VCaP (cell line): ENCODE measurements at regions not wholly inside any gene's neighbourhood (a gene's known extent, or its start where the extent isn't known, plus 50 kb on each side); places are given as distances from the start of the nearest gene placed in this dataset.

Experiments
- H3K27ac ChIP-seq: fragments of 450-650 bp; 2 replicates; pipeline ENCODE4 v1.5.1; 2017
- TF ChIP-seq, protein P1 (sequence below): fragments of 450-650 bp; conservative IDR thresholded peaks from 2 replicates; pipeline ENCODE4 v1.5.1; 2017; ENCODE audit warnings: mild to moderate bottlenecking, moderate library complexity

DNA sequence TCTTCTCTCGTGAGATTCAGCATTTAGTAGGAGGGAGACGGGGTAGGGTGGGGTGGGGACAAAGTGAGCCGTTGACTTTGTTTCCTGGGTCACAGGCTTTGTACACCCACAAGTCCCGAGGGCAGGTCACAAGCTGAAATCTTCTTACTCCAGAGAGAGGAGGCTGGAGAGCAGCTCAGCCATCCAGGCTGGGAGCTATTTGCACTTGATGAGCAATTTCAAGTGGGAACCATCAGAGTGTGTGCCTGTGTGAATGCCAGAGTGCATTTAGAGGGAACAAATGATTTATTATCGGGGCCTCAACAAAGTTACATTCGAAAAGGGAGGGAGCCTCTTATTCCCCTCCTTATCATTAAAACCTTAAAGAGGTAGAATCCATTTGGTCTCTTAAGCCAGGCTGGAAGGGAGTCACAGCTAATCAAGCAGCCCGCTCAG lies 155.7 kb upstream of the JARID2 start:
- peak overlapping the region; percentile 29 for H3K27ac ChIP-seq
- TF ChIP-seq, protein P1, sequence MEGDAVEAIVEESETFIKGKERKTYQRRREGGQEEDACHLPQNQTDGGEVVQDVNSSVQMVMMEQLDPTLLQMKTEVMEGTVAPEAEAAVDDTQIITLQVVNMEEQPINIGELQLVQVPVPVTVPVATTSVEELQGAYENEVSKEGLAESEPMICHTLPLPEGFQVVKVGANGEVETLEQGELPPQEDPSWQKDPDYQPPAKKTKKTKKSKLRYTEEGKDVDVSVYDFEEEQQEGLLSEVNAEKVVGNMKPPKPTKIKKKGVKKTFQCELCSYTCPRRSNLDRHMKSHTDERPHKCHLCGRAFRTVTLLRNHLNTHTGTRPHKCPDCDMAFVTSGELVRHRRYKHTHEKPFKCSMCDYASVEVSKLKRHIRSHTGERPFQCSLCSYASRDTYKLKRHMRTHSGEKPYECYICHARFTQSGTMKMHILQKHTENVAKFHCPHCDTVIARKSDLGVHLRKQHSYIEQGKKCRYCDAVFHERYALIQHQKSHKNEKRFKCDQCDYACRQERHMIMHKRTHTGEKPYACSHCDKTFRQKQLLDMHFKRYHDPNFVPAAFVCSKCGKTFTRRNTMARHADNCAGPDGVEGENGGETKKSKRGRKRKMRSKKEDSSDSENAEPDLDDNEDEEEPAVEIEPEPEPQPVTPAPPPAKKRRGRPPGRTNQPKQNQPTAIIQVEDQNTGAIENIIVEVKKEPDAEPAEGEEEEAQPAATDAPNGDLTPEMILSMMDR = no peak

DNA sequence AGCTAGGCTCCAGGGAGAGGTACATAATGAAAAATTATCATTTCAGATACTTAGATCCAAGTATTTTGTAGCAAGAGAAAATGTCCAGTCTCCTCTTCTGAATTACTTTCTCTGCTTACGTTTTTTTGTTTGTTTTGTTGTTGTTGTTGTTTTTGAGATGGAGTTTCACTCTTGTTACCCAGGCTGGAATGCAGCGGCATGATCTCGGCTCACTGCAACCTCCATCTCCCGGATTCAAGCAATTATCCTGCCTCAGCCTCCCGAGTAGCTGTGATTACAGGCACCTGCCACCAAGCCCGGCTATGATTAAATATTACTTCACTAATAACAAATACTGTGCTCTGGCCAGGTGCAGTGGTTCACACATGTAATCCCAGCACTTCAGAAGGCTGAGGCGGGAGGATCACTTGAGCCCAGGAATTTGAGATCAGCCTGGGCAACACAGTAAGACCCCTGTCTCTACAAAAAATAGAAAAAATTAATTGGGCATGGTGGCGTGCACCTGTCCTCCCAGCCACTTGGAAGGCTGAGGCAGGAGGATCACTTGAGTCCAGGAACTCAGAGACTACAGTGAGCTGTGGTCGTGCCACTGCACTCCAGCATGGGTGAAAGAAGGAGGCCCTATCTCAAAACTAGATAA lies 155.0 kb upstream of the JARID2 start:
- TF ChIP-seq, protein P1 = no peak
- no peak overlapping the region for H3K27ac ChIP-seq

DNA sequence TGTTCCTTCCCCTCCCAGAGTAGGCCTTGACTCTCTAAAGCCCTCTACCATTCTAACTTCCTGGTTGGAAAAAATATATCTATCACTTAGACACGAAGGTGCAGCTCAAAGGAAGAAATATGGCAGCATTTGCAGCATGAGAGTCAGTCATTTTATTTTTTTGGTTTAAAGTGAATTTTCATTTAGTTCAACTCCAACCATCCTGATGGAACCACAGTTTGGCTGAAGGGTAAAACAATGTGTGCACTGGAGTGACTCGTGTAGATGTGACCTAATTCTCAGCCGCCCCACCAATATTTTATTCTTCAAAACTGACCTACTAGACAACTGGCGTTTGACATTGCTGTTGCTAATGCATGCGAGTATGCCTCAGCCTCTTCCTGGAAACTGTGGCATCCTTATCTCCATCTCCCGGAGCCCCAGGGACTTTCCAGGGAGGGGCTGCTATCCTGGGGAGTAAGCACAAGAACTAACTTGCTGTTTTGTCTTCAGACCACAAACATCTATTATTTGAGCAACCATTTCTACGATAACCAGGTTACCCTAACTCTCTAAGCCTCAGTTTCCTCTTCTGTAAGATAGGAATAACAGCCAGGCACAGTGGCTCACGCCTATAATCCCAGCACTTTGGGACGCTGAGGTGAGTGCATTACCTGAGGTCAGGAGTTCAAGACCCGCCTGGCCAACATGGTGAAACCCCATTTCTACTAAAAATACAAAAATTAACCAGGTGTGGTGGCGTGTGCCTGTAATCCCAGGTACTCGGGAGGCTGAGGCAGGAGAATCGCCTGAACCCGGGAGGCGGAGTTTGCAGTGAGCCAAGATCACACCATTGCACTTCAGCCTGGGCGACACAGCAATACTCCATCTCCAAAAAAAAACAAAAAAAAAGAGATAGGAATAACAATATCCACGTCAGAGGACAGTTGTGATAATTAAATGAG lies 148.7 kb upstream of the JARID2 start:
- TF ChIP-seq, protein P1 = no peak

DNA sequence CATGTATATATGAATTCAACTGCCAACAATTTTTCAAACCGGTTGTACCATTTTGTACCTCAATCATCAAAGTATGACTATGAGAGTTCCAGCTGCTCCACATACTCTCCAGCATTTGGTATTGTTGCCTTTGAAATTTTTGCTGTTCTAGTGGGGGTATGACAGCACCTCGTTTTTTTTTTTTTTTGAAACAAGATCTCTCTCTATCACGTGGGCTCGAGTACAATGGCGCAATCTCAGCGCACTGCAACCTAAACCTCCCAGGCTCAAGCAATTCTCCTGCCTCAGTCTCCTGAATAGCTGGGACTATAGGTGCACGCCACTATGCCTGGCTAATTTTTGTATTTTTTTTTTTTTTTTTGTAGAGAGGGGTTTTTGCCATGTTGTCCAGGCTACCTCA lies 144.7 kb upstream of the JARID2 start:
- TF ChIP-seq, protein P1 = no peak
- H3K27ac ChIP-seq = no peak overlapping the region

More for the DNA sequence above, 148.7 kb upstream of the JARID2 start:
- no peak overlapping the region for H3K27ac ChIP-seq

DNA sequence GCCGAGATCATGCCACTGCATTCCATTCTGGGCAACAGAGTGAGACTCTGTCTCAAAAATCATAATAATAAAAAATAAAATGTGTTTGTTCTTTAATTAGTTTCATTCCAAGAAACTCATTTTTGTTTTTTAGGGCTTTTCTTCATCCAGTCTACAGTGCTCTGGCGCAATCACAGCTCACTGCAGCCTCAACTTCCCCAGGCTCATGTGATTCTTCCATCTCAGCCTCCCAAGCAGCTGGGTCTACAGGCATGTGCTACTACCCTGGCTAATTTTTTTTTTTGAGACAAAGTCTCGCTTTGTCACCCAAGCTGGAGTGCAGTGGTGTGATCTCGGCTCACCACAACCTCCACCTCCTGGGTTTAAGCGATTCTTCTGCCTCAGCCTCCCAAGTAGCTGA lies 143.6 kb upstream of the JARID2 start:
- no peak overlapping the region for H3K27ac ChIP-seq
- TF ChIP-seq, protein P1 = no peak

DNA sequence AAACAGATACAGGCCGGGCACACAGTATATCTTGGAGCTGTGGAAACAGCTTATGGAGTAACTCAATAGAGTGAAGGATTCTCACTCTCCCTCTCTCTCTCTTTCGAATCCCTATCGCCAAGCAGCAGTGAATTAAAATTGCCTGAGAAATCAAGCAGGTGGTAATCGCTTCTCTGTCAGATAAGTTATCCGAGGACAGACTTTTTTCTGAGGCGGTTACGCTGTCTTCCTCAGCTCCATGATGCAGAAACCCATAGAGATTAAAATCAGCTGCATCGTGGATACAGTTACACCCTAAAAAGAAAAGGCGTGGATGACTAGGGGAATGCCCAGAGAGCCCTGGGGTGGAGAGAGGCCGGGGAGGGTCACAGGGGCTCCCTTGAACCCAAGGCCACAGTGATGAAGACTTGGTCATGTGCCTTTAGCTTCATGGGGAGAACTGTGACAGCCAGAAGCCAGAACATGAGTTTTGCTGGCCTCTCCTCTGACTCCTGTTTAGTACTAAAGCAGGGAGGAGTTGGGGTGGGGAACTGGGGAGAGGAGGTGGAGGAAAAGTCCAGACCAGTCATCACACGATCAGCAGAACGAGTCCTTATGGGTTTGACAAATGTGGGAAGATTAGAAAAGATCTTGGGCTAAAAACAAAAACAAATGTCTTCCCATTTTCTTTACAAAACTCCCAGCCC lies 138.8 kb upstream of the JARID2 start:
- no peak overlapping the region for H3K27ac ChIP-seq
- TF ChIP-seq, protein P1 = no peak
